Limb (tissue), 2 donors: ENCODE measurements at regions not wholly inside any gene's neighbourhood (a gene's known extent, or its start where the extent isn't known, plus 50 kb on each side); places are given as distances from the start of the nearest gene placed in this dataset.
"Not testable (repeated sequence)": the region's sequence is repeated elsewhere in the genome, so short reads cannot be mapped to it uniquely, and the experiment has no call there.

ENCODE experiments used
- DNase-seq, 2 donors: peaks; one replicate each; pipeline ENCODE4 v3.0.0-alpha.2; 2016; ENCODE audit errors: extremely low spot score in 2 of 2

GRCh38 chr6:113767985-113768384 lies 89.2 kb upstream of the MARCKS start:
- DNase-seq: no peak

GRCh38 chr6:113772961-113773360 lies 84.2 kb upstream of the MARCKS start:
- no peak for DNase-seq

- DNase-seq: no peak
Observed at GRCh38 chr6:113774127-113774825, 82.9 kb upstream of the MARCKS start.

GRCh38 chr6:113776998-113777397 lies 80.1 kb upstream of the MARCKS start:
- DNase-seq: no peak

GRCh38 chr6:113777601-113778000 lies 79.5 kb upstream of the MARCKS start:
- DNase-seq: no peak

- no peak for DNase-seq
Observed at GRCh38 chr6:113779656-113780055, 77.5 kb upstream of the MARCKS start.

DNA sequence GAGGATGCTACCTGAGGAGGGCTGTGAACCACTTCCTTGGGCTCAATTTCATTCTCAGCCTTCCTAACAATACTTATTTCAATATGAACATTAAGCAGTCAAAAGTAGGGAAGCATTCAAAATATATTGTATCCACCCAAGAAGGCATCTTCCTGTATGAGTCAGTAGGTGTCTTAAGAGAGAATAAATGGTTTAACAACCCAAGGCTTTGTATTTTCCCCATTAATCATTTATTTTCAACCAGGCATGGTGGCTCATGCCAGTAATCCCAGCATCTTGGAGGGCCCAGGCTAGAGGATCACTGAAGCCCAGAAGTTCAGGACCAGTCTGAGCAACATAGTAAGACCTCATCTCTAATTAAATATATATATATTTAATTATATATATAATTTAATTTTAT lies 74.5 kb upstream of the MARCKS start:
- no peak for DNase-seq

GRCh38 chr6:113786168-113786567 lies 71.0 kb upstream of the MARCKS start:
- DNase-seq: no peak

GRCh38 chr6:113788586-113788985 lies 68.6 kb upstream of the MARCKS start:
- DNase-seq: no peak

DNA sequence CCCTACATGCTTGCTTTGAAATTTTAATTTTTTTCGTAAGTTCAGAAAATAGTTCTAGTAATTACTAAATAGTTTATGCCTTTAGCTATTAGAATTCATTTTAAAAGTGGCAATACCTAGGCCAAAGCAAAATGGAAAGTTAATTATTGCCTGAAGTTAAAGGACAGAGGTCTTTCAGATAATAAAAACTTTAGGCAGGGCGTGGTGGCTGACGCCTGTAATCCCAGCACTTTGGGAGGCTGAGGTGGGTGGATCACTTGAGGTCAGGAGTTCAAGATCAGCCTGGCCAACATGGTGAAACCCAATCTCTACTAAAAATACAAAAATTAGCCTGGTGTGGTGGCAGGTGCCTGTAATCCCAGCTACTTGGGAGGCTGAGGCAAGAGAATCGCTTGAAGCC lies 65.9 kb upstream of the MARCKS start:
- not testable (repeated sequence) for DNase-seq

DNA sequence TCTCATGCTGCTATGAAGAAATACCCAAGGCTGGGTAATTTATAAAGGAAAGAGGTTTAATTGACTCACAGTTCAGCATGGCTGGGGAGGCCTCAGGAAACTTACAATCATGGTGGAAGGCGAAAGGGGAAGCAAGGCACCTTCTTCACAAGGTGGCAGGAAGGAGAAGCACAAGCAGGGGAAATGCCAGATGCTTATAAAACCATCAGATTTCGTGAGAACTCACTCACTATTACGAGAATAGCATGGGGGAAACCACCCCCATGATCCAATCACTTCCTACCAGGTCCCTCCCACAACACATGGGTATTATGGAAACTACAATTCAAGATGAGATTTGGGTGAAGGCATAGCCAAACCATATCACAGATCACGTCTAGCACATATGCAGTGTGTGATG lies 61.8 kb upstream of the MARCKS start:
- not testable (repeated sequence) for DNase-seq

DNA sequence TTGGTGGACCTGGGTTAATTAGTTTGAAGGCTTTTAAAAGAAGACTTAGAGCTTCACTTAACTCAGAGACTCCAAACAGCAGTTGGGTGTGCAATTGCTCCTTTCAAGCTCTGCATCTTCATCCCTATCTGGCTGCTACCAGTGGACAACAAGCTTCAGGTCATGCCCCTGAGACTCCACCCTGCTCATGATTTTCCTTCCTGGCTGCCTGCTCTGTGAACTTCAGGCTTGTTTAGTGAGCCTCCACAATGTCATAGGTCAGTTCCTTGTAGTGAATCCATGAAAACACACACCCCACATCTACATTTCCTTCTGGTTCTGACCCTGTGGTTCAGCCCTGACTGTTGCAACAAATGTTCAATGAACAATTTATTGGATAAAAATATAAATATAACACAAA lies 61.1 kb upstream of the MARCKS start:
- no peak for DNase-seq

- no peak for DNase-seq
Observed at GRCh38 chr6:113802779-113803178, 54.4 kb upstream of the MARCKS start.

- no peak for DNase-seq
Observed at GRCh38 chr6:113805173-113805790, 51.9 kb upstream of the MARCKS start.

DNA sequence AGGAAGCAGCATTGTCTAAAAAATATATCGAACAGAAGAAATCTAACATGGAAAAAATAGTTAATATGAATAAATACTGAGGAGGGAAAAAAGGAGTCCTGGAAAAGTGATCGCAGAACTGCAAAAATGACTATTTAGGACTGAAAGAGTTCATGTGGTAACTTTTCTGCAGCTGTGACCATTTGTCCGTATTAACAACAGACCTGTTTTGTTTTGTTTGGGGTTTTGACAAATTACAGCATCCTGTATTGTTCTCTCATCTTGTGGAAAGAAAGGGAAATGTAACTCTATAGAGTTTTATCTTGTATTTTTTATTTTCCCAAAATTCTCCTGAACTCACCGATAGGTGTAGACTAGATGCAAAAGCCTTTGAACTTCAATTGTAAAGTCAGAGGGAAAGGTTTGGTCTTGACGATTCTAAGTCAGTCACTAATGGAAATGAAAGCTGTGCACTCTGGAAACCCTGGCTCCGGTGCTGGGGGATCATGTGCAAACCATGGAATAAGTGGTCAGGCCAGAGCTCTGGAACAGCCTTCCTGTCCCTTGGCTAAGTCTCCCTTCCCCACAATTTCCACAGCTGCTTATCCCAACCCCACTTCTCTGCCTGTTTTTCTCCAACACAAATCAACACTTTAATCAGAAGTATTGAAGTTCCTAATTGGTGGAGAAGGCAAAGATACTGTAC lies 51.2 kb upstream of the MARCKS start:
- DNase-seq: no peak
